ENCODE measurements at regions not wholly inside any gene's neighbourhood (a gene's known extent, or its start where the extent isn't known, plus 50 kb on each side); places are given as distances from the start of the nearest gene placed in this dataset.
"Not testable (repeated sequence)": the region's sequence is repeated elsewhere in the genome, so short reads cannot be mapped to it uniquely, and the experiment has no call there.

- TF ChIP-seq CTCF, POLR2AphosphoS5 (IDR thresholded peaks at IDR 0.05): not testable (repeated sequence)
Observed at GRCh38 chr4:82237142-82237541, 136.6 kb downstream of the HNRNPD start.
